MV-4-11 (cell line): ENCODE measurements at regions not wholly inside any gene's neighbourhood (a gene's known extent, or its start where the extent isn't known, plus 50 kb on each side); places are given as distances from the start of the nearest gene placed in this dataset.
A peak's percentile ranks its signal among the peaks of the same experiment; 100 is the strongest.
"Not testable (repeated sequence)": the region's sequence is repeated elsewhere in the genome, so short reads cannot be mapped to it uniquely, and the experiment has no call there.

Source experiments
- DNase-seq: peaks from one replicate; lab custom pipeline; 2025; lab: John Stamatoyannopoulos, UW

DNA sequence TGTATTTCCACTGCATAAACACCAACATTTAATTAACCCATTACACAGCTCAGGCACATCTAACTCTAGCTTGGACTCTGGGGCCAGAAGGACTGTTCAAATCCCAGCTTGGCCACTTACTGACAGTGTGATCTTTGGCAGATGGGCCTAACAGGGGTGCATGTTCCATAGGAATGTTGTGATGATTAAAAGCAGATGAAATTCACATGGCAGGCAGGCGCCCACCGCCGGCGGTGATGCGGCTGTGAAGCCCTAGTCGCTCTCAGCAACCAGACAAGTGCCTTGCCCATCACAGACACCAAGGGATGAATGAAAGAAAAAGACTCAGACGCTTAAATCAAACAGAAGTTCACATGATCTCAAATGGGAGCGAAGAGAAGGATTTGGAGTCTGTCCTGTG is 84.6 kb upstream of the WSB1 start:
- DNase-seq, result no peak

DNA sequence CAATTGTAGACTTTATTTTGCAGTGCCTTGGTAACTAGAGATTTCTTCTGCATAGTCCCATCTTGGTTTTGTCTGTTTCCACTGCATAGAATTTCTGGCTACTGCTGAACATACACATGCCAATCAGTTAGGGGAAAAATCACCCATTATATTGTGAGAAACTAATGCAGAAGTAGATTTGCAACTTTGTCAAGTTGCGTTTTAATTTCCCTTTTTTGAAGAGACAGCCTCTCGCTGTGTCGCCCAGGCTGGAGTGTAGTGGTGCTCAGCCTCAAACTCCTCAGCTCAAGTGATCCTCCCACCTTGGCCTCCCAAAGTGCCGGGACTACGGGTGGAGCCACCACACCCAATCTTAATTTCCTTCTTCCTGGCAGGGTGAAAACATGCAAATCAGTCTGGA is 83.1 kb upstream of the WSB1 start:
- DNase-seq, result not testable (repeated sequence)

DNA sequence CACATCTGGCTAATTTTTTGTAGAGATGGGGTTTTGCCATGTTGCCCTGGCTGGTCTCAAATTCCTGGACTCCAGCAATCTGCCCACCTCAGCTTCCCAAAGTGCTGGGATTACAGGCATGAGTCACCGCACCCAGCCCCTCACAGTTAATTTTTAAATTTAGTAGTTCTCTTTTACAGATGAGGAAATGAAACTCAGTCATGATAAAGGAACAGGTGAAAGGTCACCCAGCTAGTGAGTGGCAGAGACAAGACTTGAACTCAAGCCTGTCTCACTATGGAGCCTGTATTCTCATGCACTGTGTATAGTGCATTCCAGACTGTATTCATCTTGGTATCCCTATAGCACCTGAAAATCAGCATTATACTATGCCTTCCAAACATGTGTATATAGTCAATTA is 77.1 kb upstream of the WSB1 start:
- peak; percentile 87 for DNase-seq

DNA sequence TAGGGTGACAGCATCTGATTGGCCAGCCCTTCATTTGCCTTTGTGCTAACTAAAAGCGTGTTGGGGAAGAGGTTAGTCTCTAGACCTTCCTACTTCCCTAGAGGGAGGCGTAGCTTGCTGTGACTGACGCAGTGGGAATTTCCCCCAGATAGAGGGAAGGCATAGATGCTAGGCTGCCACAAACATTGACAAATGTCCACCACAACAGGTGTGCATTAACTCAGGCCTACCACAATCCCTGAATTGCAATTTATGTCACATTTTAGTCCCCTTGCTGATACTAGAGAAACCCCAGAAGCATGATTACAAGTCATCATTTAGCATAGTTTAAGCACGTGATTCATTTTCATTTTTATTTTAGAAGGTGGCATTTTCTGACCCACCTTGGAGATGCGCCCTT is 76.3 kb upstream of the WSB1 start:
- DNase-seq, result peak; percentile 50

DNA sequence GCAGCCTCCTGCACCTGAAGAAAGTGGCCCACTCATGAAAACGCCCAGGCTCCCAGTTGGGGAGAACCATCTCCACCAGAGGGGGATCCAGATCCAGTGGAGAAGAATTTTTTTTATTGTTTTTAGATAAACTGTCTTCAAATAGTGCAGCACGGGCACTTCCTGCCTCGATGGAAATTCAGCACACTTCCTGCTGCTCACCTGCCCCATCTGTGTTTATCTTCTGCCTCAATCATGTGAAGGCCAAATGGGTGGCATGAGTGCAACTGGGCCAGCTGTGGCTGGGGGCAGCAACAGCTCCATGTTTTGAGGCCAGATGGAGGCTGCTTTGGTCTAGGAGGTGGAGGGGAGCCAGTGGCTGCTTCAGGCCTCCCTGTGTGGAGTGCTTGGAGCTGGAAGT is 75.9 kb upstream of the WSB1 start:
- no peak for DNase-seq

DNA sequence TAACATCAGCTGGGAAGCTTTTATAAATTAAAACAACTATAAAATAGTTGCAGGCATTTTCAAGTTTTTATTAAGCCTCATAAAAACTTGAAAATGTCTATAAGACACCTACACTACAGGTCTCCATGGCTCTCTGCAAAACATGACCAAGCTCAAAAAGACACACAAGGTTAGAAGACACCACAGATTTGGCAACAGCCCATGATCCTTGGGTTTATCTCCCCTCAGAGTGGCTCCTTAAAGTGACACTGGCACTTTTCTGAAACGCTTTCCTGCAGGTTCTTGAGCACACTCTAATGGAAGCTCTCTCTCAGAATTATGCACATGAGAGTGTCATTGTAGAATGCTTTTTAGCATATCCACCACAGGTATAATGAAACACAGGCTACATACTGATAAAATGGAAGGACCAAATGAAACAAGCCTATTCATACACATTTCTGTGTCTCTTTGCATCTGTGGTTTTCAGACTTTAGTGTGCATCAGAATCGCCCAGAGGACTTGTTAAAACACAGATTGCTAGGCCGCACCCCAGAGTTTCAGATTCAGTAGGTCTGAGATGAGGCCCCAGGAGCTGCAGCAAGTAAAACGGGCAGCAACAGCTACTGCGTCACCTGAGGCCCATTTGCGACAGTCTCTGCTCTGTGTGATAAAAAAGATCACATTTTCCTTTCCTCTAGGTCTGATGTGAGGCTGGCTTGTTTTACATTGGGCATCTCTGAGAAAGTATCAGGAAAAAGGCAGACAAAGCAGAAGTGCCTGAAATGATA is 75.0 kb upstream of the WSB1 start:
- DNase-seq, result peak; percentile 28

DNA sequence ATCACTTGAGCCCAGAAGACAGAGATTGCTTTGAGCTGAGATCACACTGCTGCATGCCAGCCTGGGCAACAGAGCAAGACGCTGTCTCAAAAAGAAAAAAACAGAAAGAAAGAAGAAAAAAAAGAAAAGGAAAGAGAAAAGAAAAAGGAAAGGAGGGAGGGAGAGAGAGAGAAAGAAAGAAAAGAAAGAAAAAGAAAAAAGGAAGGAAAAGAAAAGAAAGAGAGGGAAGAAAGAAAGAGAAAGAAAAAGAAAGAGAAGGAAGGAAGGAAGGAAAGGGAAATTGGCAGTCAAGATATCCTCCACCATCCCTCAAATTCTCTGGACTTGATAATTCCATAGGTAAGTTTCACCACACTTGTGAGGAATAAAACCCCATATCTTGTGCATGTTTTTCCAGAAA is 71.4 kb upstream of the WSB1 start:
- DNase-seq, result no peak

DNA sequence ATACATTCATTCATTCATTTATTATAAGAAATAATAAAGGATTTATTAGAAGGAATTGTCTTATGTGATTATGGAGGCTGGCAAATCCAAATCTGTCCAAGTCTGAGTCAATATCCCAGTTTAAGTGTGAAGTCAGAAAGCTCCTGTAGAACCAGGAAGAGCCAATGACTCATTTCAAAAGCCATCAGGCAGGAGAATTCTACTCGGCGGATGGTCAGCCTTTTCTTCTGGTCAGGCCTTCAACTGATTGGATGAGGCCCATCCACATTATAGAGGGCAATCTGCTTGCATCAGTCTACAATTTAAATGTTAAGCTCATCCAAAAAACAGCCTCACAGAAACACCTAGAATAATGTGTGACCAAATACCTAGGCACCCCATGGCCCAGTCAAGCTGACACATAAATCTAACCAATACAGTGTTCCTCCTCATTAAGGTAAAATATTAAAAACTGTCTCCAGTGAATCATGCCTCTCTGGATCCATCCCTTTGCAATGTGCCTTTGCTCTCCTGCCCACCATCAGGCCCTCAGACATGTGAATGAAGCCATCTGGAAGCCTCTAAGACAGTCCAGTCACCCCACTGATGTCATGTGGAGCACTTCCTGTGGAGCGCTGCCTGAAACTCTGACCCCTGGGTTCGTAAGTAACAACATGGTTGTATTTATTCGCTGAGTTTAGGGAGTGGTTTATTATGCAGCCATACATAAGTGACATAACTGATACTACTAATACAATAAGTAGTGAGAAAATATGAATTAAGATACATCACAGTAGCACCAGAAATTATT is 69.2 kb upstream of the WSB1 start:
- DNase-seq, result no peak

DNA sequence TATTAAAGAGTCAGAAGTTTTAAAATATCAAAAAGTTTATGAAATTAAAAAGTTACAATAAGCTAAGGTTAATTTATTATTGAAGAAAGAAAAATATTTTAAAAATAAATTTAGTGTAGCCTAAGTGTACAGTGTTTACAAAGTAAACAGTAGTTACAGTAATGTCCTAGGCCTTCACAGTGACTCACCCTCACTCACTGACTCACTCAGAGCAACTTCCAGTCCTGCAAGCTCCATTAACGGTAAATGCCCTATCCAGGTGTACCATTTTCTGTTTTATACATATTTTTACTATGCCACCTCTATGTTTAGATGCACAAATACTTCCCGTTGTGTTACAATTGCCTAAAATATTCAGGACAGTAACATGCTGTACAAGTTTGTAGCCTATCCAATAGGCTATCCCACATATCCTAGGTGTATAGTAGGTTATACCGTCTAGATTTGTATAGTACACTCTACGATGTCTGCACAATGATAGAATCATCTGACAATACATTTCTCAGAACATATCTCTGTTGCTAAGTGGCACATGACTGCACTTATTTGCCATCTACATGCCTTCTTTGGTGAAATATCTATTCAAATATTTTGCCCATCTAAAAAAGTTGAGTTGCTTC is 67.2 kb upstream of the WSB1 start:
- no peak for DNase-seq

DNA sequence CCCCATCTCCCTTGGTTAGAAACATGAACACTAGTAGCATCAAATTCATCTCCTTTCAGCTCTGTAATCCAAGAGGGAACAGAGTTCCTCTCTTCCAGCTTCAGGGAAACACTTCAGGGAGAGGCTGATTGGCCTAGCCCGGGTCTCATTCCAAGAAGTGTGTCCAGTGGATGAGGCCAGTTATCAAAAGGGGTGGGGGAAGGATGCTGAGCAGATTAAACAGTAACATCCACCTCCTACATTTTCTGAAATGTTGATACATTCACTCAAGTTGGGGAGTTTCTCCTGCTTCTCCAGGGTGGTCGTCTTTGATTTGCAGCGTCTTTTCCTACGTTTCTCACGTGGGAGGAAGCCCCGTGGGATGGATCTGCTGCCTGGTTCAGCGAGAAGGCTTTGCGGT is 62.9 kb upstream of the WSB1 start:
- no peak for DNase-seq

DNA sequence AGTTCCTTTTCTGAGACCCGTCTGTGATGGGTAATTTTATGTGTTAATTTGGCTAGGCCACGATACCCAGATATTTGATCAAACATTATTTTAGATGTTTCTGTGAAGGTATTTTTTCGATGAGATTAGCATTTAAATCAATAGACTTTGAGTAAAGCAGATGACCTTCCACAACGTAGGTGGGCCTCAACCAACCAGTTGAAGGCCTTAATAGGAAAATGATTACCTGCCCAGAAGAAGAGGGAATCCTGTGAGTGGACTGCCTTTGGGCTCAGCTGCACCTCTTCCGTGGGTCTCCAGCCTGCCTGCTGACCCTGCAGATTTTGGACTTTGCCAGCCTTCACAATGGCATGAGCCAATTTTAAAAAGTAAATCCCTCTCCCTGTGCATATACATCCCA is 61.6 kb upstream of the WSB1 start:
- no peak for DNase-seq

DNA sequence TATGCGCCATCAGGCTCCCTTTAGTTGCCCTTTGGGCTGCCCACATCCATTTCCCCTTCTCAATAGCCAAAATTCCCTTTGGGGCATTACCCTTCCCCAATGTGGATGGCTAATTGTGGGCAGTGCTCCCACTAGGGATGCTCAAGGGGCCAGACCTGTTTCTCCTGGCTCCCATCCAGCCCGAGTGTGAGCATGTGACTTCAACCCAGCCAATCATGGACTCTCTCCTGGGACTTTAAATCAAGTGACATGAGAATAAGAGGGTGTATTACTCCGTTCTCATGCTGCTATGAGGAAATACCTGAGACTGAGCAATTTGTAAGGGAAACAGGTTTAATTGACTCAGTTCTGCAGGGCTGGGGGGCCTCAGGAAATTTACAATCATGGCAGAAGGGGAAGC is 60.9 kb upstream of the WSB1 start:
- DNase-seq, result no peak

DNA sequence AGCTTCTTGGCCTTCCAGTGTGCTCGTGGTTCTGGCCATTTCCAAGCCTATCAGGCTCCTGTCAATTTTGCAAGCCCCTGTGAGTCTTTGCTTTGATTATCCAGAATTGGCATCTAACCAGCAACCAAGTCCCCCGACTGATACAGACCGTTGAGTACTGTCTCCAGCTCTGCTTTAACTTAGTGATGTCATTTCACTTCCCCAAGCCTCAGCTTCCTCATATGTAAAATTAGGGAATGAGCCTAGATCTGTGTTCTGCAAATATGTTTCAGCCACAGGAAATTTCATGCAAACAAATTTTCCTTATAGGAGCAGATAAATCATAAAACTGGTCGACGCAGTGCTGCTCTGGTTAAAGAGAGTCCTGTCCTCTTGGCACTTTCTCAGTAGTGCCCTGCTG is 60.1 kb upstream of the WSB1 start:
- peak; percentile 59 for DNase-seq

DNA sequence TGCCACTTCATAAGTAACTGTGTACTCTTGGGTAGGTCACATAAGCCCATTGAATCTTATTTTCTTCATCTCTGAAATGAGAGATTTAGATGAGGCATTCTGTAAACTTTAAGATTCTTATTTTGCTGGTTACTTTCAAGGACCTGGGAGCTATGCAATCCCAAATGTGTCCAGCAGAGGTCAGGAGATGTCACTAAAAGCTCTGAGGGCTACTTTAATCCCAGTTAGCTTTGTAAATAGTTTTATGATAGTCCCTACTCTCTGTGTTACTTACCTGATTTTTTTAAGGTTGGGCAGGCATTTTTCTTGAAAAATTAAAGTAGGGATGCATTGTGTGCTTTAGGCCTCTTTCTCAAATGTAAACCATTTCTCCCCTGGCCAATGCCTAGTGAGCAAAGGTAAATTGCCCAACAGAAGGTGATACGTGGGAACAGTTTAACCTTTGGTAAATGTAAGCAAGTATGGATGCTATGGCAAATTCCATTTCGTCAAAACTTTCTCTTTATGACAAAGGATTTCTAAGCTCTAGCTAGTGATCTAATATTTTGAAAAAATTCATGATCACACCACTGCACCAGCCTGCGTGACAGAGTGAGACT is 57.1 kb upstream of the WSB1 start:
- peak; percentile 64 for DNase-seq

DNA sequence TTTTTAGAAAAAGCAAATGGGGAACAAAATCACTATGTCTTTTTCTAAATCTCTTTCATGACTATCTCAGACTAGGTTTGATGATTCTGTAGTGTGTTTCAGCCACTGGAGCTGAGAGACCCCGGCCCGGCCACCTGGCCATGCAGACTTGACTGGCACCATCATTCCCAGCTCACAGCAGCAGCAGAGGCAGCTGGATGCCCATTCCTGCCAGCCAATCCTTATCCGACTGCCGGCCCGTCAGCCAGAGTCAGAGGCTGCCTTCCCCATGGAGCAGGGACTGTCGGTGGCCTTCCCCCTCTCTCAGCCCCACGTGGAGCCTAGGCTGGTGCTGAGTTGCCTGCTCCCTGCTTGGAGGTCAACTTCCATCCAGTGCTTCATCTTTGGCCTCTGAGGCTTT is 56.0 kb upstream of the WSB1 start:
- DNase-seq, result no peak

DNA sequence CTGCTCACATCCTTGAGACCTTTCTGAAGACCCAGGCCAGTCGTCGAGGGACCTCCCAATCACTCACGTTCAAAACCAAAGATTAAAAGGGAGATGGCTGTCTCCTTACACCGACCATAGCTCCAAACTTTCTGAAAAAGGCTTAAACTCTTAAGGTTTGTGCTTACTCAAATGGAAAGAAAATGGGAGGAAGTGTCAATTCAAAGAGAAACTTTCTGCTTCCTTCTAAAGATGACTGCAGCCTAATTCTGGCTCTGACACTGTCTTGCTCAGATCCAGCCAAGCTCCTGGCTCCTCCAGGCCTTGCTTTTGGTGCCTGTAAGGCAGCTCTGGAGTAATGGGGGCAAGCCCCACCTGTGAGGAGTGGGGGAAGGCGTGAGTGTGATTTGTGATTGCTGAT is 54.9 kb upstream of the WSB1 start:
- DNase-seq, result peak; percentile 89

DNA sequence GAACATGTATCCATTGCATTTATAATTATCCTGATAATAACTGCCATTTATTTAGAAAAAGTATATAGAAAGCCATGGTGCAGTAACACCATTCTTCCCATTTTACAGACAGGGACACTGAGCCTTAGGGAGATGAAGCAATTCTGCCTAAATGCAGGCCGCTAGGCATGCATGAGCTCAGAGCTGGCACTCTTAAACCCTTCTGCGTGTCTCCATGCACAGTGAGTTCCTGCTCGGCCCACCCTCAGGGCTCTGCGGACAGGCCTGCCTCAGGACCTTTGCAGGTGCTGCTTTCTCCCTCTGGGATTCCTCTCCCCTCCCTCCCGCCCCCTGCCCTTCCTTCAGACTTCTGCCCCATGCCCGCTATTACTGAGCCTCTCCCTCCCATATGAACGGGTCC is 54.3 kb upstream of the WSB1 start:
- no peak for DNase-seq

DNA sequence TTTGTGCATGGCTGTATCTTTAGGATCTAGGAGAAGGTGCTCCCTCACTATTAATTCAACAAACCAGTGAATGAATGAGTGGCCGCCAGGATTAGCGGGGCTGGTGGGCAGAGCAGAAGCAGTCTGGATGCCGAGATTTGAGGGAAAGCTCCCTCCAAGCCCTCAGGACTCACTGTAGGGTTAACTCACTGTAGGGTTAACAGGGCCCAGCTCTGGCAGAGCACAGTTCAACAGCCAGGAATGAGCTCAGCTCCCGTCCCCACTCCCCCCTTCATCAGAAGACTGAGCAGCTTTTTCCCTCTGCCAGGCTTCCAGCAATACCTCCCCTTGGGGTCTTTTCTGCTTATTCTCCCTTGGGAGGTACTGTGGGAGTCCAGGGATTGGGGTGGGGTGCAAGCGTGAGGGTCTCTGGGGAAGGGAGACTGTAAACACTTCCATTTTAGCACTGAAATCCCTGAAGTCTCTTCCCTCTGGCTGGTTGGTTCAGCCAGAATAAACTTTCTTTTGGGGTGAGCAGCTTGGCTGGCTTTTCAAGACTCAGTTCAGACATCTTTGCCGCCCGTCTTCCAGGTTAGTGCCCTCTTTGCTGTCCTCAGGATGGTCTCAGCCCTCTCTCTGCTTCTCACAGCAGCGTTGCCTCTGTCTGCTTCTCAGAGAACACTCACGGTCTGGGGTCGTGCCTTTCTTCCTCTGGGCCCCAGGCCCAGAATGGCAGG is 53.7 kb upstream of the WSB1 start:
- no peak for DNase-seq

DNA sequence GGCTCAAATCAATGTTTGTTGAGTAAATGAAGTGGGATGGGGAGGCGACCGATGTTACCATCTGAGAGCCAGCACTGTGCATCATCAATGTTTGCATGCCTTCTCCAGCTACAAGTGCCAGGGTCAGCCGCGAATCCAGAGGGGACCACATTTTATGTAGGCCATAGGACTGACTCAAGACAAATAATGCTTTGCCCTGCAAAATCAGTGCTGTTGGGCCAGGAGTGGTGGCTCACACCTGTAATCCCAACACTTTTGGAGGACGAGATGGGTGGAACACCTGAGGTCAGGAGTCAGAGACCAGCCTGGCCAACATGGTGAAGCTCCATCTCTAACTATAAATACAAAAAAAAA is 53.1 kb upstream of the WSB1 start:
- DNase-seq, result no peak

DNA sequence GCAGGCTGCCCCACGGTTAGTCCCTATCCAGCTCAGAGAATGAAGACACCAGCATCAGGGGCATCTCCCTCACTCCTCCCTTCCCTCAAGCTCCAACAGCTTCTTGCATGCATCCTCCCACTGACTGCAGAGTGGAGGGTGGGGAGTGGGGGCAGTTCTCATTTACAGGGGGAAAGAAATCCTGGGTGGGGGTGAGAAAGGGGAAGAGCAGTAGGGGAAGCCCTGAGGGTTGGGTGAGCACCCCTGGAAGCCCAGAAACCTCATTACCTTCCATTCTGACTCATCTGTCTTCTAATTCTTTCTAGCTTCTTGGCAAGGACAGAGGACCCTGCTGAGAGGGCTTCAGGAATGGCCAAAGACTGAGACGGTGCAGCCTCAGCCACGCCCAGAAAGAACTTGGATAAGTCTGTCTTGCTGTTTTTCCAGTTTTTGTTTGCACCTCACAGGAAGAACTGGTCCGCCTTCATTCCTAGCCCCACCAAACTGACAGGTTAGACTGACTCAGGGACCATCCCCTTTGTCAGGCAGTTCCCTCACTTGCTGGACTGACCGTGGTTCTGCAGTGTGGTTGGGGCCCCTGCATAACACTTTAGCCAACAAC is 52.5 kb upstream of the WSB1 start:
- no peak for DNase-seq

DNA sequence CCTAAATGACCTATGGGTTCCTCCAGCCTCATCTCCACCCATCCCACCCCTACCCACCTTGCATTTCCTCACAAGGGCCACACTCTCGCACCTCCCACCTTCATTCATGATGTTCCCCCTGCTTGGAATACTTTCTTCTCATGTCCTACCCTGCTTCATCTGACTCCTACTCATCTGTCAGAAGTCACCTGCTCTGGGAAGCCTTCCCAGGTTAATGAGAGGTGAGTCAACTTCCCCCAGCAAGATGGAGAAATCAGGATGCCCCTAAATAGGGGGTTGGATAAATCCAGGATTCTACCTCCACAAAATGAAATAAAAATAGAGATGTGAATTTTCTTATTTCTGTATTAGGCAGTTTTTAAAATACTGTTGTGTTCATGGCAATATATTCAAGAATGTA is 51.0 kb upstream of the WSB1 start:
- no peak for DNase-seq

DNA sequence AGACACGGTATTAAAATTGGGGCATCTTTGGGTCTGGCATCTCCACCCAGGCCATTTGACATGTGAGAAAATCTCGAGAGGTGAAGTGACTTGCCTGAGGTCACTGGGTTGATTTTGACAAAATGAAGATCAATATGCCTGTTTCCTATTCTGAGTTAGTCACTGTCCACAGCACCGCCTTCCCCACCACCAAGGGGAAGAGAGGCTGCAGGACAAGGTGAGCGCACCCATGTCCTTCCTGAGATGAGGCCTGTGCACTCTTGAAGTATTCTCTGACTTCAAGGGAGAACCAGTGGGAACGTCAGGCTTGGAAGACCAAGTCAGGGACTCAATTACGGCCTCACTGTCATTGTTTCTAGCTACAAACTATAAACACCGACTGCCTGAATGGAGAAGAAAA is 49.9 kb upstream of the WSB1 start:
- DNase-seq, result peak; percentile 26
